RCC 7860 (cell line): ENCODE measurements at regions not wholly inside any gene's neighbourhood (a gene's known extent, or its start where the extent isn't known, plus 50 kb on each side); places are given as distances from the start of the nearest gene placed in this dataset.

Experiments
- DNase-seq: peaks from one replicate; pipeline ENCODE4 v3.0.0-alpha.2; 2015; ENCODE audit warnings: low spot score
- FAIRE-seq: peaks from 2 replicates; lab custom pipeline; 2012; peaks lifted over from hg19 to GRCh38; lab: Jason Lieb, UNC

GRCh38 chr3:124558991-124559845, 171.0 kb upstream of the UMPS start:
- peak; percentile 92 for FAIRE-seq

GRCh38 chr3:124559846-124560574, 170.2 kb upstream of the UMPS start:
- FAIRE-seq (no peak), DNase-seq (peak; percentile 53)

More at GRCh38 chr3:124558991-124559845, 171.0 kb upstream of the UMPS start:
- DNase-seq, result peak; percentile 85

GRCh38 chr3:124560666-124561215, 169.5 kb upstream of the UMPS start:
- FAIRE-seq (no peak), DNase-seq (no peak)

DNA sequence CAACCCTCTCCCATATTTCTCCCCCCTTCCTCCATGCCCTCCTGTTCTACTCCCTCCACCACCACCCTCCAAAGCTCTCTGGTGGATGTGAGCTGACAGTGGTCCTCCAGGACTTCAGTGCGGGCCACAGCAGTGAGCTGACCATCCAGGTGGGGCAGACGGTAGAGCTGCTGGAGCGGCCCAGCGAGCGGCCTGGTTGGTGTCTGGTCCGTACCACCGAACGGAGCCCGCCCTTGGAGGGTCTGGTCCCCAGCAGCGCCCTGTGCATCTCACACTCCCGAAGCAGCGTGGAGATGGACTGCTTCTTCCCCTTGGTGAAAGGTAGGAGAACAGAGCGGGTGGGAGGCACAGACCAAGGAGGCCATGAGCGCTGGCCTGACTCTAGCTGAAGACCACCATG, 167.5 kb upstream of the UMPS start:
- no peak for FAIRE-seq
- DNase-seq, result no peak

DNA sequence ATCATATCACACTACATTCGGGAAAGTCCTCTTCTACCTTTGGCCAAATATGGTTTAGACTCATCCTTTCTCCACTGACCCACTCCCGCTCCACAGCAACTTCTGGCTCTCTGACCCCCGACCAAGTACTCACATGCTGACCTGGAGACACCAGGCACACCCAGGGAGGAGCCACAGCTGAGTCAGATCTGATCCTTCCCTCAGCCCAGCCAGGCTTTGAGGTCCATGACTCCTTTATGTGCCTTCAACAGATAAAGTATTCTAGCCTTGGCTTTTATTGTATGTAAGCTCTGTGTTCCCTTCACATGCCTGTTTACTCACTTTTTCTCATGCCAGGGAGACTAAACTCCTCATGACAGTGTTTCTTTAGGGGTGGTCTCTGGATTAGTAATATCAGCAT, 166.9 kb upstream of the UMPS start:
- DNase-seq (no peak), FAIRE-seq (no peak)

- peak; percentile 51 for DNase-seq
These were observed 165.2 kb upstream of the UMPS start for GRCh38 chr3:124565013-124565412.

DNA sequence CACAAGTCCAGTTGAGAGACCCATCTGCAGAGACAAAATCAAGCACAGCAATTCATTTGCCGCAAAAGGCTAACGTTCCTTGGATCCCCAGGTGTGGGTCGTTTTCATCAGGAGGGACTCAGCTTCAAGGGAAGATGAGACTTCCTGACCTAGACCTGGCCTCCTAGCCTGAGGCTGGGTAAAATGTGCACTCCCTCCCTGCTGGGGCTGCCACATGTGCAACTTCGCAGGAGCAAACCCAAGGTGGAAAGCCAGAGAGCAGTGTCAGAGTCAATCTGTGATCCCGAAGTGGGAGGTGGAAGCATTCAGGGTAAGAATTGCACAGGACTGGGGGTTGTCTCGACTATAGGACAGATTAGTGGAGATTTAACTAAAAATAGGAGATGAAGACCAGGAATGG, 164.7 kb upstream of the UMPS start:
- no peak for FAIRE-seq

More at GRCh38 chr3:124565013-124565412, 165.2 kb upstream of the UMPS start:
- FAIRE-seq, result peak; percentile 12

DNA sequence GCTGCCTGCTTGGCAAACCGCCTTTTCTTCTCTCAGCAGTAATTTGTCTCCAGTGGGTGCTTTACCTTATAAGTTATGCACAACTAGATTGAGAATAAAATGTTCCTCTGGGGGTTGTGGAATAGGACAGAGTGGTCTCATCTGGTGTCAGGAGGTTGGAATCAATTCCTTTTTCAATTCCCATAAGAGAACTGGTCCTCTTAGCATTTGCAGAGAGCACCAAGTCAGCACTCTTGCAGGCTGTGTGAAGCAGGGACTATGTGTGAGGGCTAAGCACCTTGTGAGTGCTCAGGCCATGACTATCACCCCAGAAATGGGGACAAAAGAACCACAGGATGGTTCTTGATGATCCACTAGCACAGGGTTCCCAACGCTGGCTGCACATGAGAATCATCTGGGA, 163.6 kb upstream of the UMPS start:
- DNase-seq (no peak), FAIRE-seq (no peak)

More for the DNA sequence above, 164.7 kb upstream of the UMPS start:
- no peak for DNase-seq

- DNase-seq (no peak), FAIRE-seq (no peak)
These were observed 163.1 kb upstream of the UMPS start for GRCh38 chr3:124567179-124567578.

DNA sequence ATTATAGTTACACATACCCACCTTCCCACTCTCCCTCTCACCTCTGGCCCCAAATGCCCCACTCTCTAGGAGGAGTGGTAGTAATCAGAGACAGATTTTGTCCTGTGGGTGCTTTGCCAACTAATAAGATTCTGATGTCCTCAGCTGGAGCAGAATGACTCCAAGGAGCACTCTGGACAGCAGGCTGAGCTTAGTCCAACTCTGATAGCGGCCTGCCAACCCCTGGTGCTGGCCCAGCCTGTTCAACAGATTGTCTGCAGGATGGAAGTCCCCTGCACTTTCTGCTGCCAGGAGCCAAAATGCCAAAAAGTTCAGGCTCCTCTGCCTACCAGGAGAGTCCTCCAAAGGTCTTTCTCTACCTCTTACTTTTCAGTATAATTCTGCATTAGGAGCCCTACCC, 160.5 kb upstream of the UMPS start:
- FAIRE-seq (no peak), DNase-seq (no peak)

- no peak for DNase-seq
- FAIRE-seq, result no peak
These were observed 160.0 kb upstream of the UMPS start for GRCh38 chr3:124570232-124570631.

DNA sequence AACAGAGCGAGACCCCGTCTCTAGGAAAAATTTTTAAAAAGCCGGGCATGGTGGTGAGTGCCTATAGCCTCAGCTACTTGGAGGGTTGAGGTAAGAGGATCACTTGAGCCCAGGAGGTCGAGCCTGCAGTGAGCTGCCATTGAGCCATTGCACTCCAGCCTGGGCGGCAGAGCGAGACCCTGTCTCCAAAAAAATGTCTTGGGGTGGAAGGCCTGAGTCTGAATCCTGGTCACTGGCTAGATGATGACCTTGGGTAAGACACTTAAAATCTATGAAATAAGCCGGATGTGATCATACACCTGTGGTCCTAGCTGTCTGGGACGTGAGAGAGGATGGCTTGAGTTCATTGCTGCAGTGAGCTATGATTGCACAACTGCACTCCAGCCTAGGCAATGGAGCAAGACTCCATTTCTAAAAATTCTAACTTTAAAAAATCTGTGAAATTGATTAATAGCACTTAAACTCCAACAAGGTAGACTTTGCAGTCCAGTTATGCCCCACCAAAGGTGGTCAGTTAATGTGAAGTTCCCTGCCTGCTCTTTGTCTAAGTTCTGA, 157.3 kb upstream of the UMPS start:
- FAIRE-seq (no peak), DNase-seq (no peak)

DNA sequence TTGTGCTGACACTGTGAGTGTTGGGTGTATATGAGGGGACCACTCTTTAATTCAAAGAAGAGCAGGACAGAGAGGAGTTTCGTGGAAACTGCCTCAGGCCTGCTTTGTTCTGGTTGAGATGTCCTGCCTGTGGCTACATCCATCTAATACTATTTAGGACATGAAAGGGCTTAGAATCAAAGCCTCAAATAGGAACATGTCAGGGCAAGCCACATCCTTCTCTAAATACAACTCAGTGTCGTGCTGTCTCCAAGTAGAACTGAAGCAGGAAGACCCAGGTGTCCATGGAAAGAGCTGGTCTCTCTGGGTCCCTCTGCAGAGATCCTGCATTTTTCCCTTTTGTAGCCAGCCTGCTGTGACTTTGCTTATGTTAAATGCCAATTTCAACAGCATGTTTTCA, 156.2 kb upstream of the UMPS start:
- no peak for FAIRE-seq
- no peak for DNase-seq

GRCh38 chr3:124576565-124577493, 153.4 kb upstream of the UMPS start:
- FAIRE-seq (no peak), DNase-seq (no peak)

DNA sequence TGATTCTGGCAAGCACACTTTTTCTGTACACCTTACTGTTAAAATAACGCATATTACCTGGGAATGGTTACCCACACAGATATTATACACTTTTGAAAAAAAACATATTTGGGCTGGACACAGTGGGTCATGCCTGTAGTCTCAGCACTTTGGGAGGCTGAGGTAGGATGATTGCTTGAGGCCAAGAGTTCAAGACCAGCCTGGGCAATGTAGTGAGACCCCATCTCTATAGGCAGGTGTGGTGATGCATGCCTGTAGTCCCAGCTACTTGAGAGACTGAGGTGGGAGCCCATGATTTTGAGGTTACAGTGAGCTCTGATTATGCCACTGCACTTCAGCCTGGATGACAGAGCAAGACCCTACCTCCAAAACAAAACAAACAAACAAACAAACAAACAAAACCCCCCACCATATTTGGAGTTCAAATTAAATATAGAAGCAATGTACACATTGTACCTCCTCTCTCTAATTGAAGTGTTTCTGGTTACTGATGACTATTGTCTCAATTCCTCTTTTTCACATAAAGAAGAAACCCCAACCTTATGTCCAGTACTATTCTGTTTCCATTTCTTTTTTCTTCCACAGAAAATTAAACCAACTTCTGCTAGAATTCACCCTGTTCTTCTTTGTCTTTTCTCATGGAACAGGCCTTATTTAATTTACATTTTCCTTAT, 152.6 kb upstream of the UMPS start:
- FAIRE-seq (no peak), DNase-seq (no peak)

DNA sequence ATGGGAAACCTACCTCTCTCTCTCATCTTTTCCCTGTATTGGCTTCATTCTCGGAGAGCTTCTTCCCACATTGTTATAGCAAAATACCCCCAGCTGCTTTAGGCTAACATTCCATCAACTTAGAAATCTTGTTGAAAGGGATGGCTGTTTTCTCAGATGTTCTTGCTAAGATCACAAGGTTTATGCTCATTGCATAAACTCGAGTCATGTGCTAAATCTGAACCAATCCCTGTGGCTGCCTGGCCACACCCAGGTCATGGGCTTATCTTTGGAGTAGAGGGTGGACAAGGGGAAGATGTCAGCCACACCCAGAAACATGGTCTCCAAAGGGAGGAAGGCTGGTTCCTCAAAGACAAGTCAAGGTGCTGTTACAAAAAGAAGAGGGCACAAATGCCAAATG, 150.6 kb upstream of the UMPS start:
- DNase-seq (no peak), FAIRE-seq (no peak)

- FAIRE-seq (no peak), DNase-seq (no peak)
These were observed 148.1 kb upstream of the UMPS start for GRCh38 chr3:124582196-124582595.

GRCh38 chr3:124582621-124583395, 147.4 kb upstream of the UMPS start:
- FAIRE-seq (no peak), DNase-seq (peak; percentile 39)

DNA sequence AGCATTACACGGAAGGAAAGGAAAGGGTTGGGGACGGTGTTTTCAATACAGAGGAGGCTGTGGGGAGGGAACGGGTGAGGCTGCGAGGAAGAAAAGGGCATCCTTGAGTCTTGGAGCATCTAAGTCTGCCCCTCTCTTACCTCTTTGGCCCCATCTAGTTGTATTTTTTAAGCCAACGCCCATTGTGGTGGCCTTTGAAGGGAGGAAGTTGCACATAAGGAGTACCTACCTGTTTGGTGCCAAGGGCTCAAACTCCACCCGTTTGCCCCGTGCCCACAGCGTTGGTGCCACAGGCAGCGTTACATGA, 146.1 kb upstream of the UMPS start:
- FAIRE-seq, result no peak
- no peak for DNase-seq
